Medulla oblongata (tissue), 1 donor: ENCODE measurements at regions not wholly inside any gene's neighbourhood (a gene's known extent, or its start where the extent isn't known, plus 50 kb on each side); places are given as distances from the start of the nearest gene placed in this dataset.

Experiments
- DNase-seq: peaks from one replicate; pipeline ENCODE4 v3.0.0-alpha.2; 2015; ENCODE audit errors: extremely low spot score

- peak; percentile 62 for DNase-seq
Observed at GRCh38 chr17:72342627-72343527, 222.1 kb downstream of the SOX9 start.

- no peak for DNase-seq
Observed at GRCh38 chr17:72343911-72344310, 223.1 kb downstream of the SOX9 start.

GRCh38 chr17:72344613-72345012, 223.8 kb downstream of the SOX9 start:
- DNase-seq: no peak

GRCh38 chr17:72345088-72345487, 224.3 kb downstream of the SOX9 start:
- no peak for DNase-seq

- no peak for DNase-seq
Observed at GRCh38 chr17:72345536-72345935, 224.7 kb downstream of the SOX9 start.

- DNase-seq: no peak
Observed at GRCh38 chr17:72346306-72346705, 225.5 kb downstream of the SOX9 start.

GRCh38 chr17:72349011-72349410, 228.2 kb downstream of the SOX9 start:
- DNase-seq: no peak

GRCh38 chr17:72349491-72349995, 228.7 kb downstream of the SOX9 start:
- DNase-seq: no peak

- DNase-seq: no peak
Observed at GRCh38 chr17:72350073-72350472, 229.3 kb downstream of the SOX9 start.

- no peak for DNase-seq
Observed at GRCh38 chr17:72351365-72351764, 230.5 kb downstream of the SOX9 start.

GRCh38 chr17:72351884-72352346, 231.1 kb downstream of the SOX9 start:
- no peak for DNase-seq

GRCh38 chr17:72353502-72353901, 232.7 kb downstream of the SOX9 start:
- no peak for DNase-seq

- no peak for DNase-seq
Observed at GRCh38 chr17:72354071-72354470, 233.3 kb downstream of the SOX9 start.

- no peak for DNase-seq
Observed at GRCh38 chr17:72357764-72358365, 237.0 kb downstream of the SOX9 start.

GRCh38 chr17:72358465-72358864, 237.6 kb downstream of the SOX9 start:
- no peak for DNase-seq

- DNase-seq: no peak
Observed at GRCh38 chr17:72359274-72359673, 238.5 kb downstream of the SOX9 start.

GRCh38 chr17:72359811-72360210, 239.0 kb downstream of the SOX9 start:
- DNase-seq: no peak

GRCh38 chr17:72360386-72360940, 239.6 kb downstream of the SOX9 start:
- DNase-seq: no peak

- DNase-seq: no peak
Observed at GRCh38 chr17:72361892-72362291, 241.1 kb downstream of the SOX9 start.

GRCh38 chr17:72362376-72363088, 241.7 kb downstream of the SOX9 start:
- DNase-seq: no peak

- no peak for DNase-seq
Observed at GRCh38 chr17:72363089-72363610, 242.3 kb downstream of the SOX9 start.
